ENCODE measurements at regions not wholly inside any gene's neighbourhood (a gene's known extent, or its start where the extent isn't known, plus 50 kb on each side); places are given as distances from the start of the nearest gene placed in this dataset.

DNA sequence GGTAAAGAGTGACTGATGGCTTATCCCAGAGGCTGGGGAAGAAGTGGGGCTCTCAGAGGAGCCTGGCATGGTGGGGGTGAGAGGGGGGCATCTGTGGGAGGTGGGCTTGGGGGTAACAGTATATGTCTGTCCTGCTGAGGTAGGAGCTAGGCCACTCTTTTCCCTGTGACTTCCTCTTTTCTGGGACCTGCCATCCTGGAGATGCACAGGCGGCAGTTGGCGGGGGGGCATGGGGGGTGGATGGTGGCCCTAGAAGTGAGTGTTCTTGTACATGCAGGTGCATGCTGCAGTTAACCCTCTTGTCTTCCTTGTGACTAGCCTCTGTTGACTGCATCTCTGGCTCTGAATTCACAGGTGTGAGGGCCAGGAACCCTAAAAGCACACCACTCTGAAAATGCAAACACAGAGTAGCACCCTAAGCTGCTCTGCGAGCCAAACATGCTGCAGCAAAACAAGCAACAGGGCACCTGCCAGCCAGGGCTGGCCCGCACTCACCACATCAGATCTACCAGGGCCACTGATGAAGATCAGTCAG lies 123.8 kb upstream of the SHB start:
- TF ChIP-seq, protein P1, sequence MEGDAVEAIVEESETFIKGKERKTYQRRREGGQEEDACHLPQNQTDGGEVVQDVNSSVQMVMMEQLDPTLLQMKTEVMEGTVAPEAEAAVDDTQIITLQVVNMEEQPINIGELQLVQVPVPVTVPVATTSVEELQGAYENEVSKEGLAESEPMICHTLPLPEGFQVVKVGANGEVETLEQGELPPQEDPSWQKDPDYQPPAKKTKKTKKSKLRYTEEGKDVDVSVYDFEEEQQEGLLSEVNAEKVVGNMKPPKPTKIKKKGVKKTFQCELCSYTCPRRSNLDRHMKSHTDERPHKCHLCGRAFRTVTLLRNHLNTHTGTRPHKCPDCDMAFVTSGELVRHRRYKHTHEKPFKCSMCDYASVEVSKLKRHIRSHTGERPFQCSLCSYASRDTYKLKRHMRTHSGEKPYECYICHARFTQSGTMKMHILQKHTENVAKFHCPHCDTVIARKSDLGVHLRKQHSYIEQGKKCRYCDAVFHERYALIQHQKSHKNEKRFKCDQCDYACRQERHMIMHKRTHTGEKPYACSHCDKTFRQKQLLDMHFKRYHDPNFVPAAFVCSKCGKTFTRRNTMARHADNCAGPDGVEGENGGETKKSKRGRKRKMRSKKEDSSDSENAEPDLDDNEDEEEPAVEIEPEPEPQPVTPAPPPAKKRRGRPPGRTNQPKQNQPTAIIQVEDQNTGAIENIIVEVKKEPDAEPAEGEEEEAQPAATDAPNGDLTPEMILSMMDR (IDR thresholded peaks at IDR 0.05): no peak
- no peak for TF ChIP-seq POLR2A (IDR thresholded peaks at IDR 0.05)

Measured in right lobe of liver (tissue), 4 donors.